IMR-90 (cell line): ENCODE measurements at regions not wholly inside any gene's neighbourhood (a gene's known extent, or its start where the extent isn't known, plus 50 kb on each side); places are given as distances from the start of the nearest gene placed in this dataset.

ENCODE experiments used
- ATAC-seq: fragments of 200-7000 bp; cut with Tn5 transposase; 2 replicates; pipeline ENCODE4 v1.9.1; 2020; ENCODE audit warnings: low read depth, mild to moderate bottlenecking, moderate library complexity
- BruUV-seq: library from RNA; stranded (reverse); fragments of 400-500 nt; replicated peaks from 2 replicates; lab custom pipeline; 2021; lab: Mats Ljungman, UMichigan
- CTCF ChIA-PET: fragments of 300-600 bp; formaldehyde crosslinking; extraction: SDS; loops from one replicate; lab custom pipeline; 2021; ENCODE audit warnings: antibody characterized with exemption; lab: Yijun Ruan, JAX
- POLR2A ChIA-PET: fragments of 300-600 bp; sonication (Branson Sonifier 250); formaldehyde crosslinking; loops from one replicate; lab custom pipeline; 2022; ENCODE audit warnings: antibody characterized with exemption; ENCODE audit not compliant: unreplicated experiment; lab: Charles Lee
- DNase-seq: peaks from one replicate; pipeline ENCODE4 v3.0.0; 2013
- H2AFZ ChIP-seq: replicated peaks from 2 replicates; pipeline ENCODE3; 2013; ENCODE audit warnings: low read length, mild to moderate bottlenecking; ENCODE audit not compliant: poor library complexity
- H2AK5ac ChIP-seq: 2 replicates; pipeline ENCODE4 v1.6.1; 2013; ENCODE audit warnings: low read depth, low read length, inconsistent platforms
- H2AK9ac ChIP-seq: replicated peaks from 2 replicates; pipeline ENCODE3; 2013; ENCODE audit warnings: mild to moderate bottlenecking, low read depth, low read length, moderate library complexity; ENCODE audit not compliant: poor library complexity
- H2BK120ac ChIP-seq: 2 replicates; pipeline ENCODE4 v1.6.1; 2013; ENCODE audit warnings: low read depth, low read length, inconsistent platforms
- H2BK15ac ChIP-seq: 3 replicates; pipeline ENCODE4 v1.6.1; 2013; ENCODE audit warnings: low read depth, low read length, inconsistent platforms
- H2BK20ac ChIP-seq: 2 replicates; pipeline ENCODE4 v1.6.1; 2013; ENCODE audit warnings: low read depth, mild to moderate bottlenecking, inconsistent platforms, low read length, moderate library complexity
- H2BK5ac ChIP-seq: 2 replicates; pipeline ENCODE4 v1.6.1; 2013; ENCODE audit warnings: mild to moderate bottlenecking, low read depth, low read length, inconsistent platforms; ENCODE audit not compliant: poor library complexity, severe bottlenecking
- H3K14ac ChIP-seq: replicated peaks from 2 replicates; pipeline ENCODE4 v1.6.1; 2013; ENCODE audit warnings: low read depth, low read length, inconsistent platforms
- H3K18ac ChIP-seq: 2 replicates; pipeline ENCODE4 v1.6.1; 2013; ENCODE audit warnings: low read depth, low read length, control low read depth
- H3K23ac ChIP-seq: 2 replicates; pipeline ENCODE4 v1.6.1; 2013; ENCODE audit warnings: low read depth, low read length, inconsistent platforms
- H3K27ac ChIP-seq: 2 replicates; pipeline ENCODE4 v1.5.1; 2013; ENCODE audit warnings: mild to moderate bottlenecking, control low read depth, low read length; ENCODE audit not compliant: insufficient read depth
- H3K27me3 ChIP-seq: 2 replicates; pipeline ENCODE4 v1.6.1; 2013; ENCODE audit warnings: low read length; ENCODE audit not compliant: control insufficient read depth, insufficient read depth
- H3K36me3 ChIP-seq: 2 replicates; pipeline ENCODE4 v1.6.1; 2013; ENCODE audit warnings: low read length, mixed read lengths; ENCODE audit not compliant: control insufficient read depth, insufficient read depth
- H3K4ac ChIP-seq: 2 replicates; pipeline ENCODE4 v1.6.1; 2013; ENCODE audit warnings: low read depth, low read length, inconsistent platforms
- H3K4me1 ChIP-seq: 2 replicates; pipeline ENCODE4 v1.6.1; 2013; ENCODE audit warnings: low read length, mixed read lengths; ENCODE audit not compliant: control insufficient read depth, insufficient read depth
- H3K4me2 ChIP-seq: 2 replicates; pipeline ENCODE4 v1.6.1; 2013; ENCODE audit warnings: low read depth, mild to moderate bottlenecking, control low read depth, low read length, moderate library complexity
- H3K4me3 ChIP-seq: 2 replicates; pipeline ENCODE4 v1.5.1; 2013; ENCODE audit warnings: low read depth, mild to moderate bottlenecking, control low read depth, low read length, moderate library complexity; ENCODE audit not compliant: insufficient read depth
- H3K56ac ChIP-seq: 2 replicates; pipeline ENCODE4 v1.6.1; 2013; ENCODE audit warnings: low read length, inconsistent platforms; ENCODE audit not compliant: insufficient read depth; ENCODE audit errors: extremely low read depth
- H3K79me1 ChIP-seq, 2 experiments: 2 replicates each; pipeline ENCODE4 v1.6.1; 2013; ENCODE audit warnings: low read length in 2 of 2, inconsistent platforms in 1 of 2, low read depth in 1 of 2
- H3K9ac ChIP-seq: 2 replicates; pipeline ENCODE4 v1.6.1; 2013; ENCODE audit warnings: low read depth, low read length, control low read depth
- H3K9me1 ChIP-seq: 2 replicates; pipeline ENCODE4 v1.6.1; 2013; ENCODE audit warnings: low read length, inconsistent platforms; ENCODE audit not compliant: insufficient read depth
- H3K9me3 ChIP-seq: 2 replicates; pipeline ENCODE4 v1.6.1; 2013; ENCODE audit warnings: low read length; ENCODE audit not compliant: control insufficient read depth, insufficient read depth
- H4K20me1 ChIP-seq: 2 replicates; pipeline ENCODE4 v1.6.1; 2013; ENCODE audit warnings: low read length, inconsistent platforms; ENCODE audit not compliant: insufficient read depth
- H4K5ac ChIP-seq: 2 replicates; pipeline ENCODE4 v1.6.1; 2013; ENCODE audit warnings: mild to moderate bottlenecking, low read depth, low read length, control low read depth
- H4K8ac ChIP-seq, 2 experiments: 2 replicates each; pipeline ENCODE4 v1.6.1; 2013; ENCODE audit warnings: low read depth in 2 of 2, low read length in 2 of 2, control low read depth in 1 of 2, inconsistent platforms in 1 of 2
- H4K91ac ChIP-seq: 2 replicates; pipeline ENCODE4 v1.6.1; 2013; ENCODE audit warnings: low read depth, low read length, inconsistent platforms; ENCODE audit not compliant: insufficient read depth
- BHLHE40 ChIP-seq: fragments of 150-350 bp; IDR thresholded peaks from 2 replicates; pipeline ENCODE4 v1.6.1; 2016; ENCODE audit warnings: mild to moderate bottlenecking, low read depth, low read length
- CEBPB ChIP-seq: IDR thresholded peaks from 2 replicates; pipeline ENCODE4 v1.6.1; 2012; ENCODE audit warnings: low read depth, low read length, improper control_type of control experiment
- CHD1 ChIP-seq: IDR thresholded peaks from 2 replicates; pipeline ENCODE4 v1.6.1; 2012; ENCODE audit warnings: low read depth, low read length, improper control_type of control experiment
- FOS ChIP-seq: fragments of 150-350 bp; IDR thresholded peaks from 2 replicates; pipeline ENCODE4 v1.6.1; 2016; ENCODE audit warnings: low read depth, low read length
- MAFK ChIP-seq: IDR thresholded peaks from 2 replicates; pipeline ENCODE4 v1.6.1; 2012; ENCODE audit warnings: low read depth, low read length, improper control_type of control experiment
- MXI1 ChIP-seq: IDR thresholded peaks from 2 replicates; pipeline ENCODE4 v1.6.1; 2012; ENCODE audit warnings: low read depth, mild to moderate bottlenecking, low read length, moderate library complexity, borderline replicate concordance
- NFE2L2 ChIP-seq: fragments of 150-350 bp; IDR thresholded peaks from 2 replicates; pipeline ENCODE4 v1.6.1; 2016; ENCODE audit warnings: low read depth, mild to moderate bottlenecking, low read length
- POLR2A ChIP-seq: IDR thresholded peaks from 2 replicates; pipeline ENCODE4 v1.6.1; 2012; ENCODE audit warnings: mild to moderate bottlenecking, low read depth, low read length
- RAD21 ChIP-seq: IDR thresholded peaks from 2 replicates; pipeline ENCODE4 v1.6.1; 2012; ENCODE audit warnings: low read length, improper control_type of control experiment
- RCOR1 ChIP-seq: IDR thresholded peaks from 2 replicates; pipeline ENCODE4 v1.6.1; 2012; ENCODE audit warnings: mild to moderate bottlenecking, low read length, improper control_type of control experiment; ENCODE audit not compliant: insufficient replicate concordance
- RFX5 ChIP-seq: IDR thresholded peaks from 2 replicates; pipeline ENCODE4 v1.8.0; 2012; ENCODE audit warnings: low read depth, mild to moderate bottlenecking, low read length, moderate library complexity
- SMC3 ChIP-seq: fragments of 150-350 bp; IDR thresholded peaks from 2 replicates; pipeline ENCODE4 v1.6.1; 2016; ENCODE audit warnings: low read depth, mild to moderate bottlenecking, antibody characterized with exemption, low read length, moderate library complexity
- WGBS, 2 experiments: methylation state at CpG; one replicate each; pipeline versions ENCODE4 v1.1.5 to v1.1.7; 2013; ENCODE audit warnings: missing lambda C conversion rate in 2 of 2; ENCODE audit not compliant: insufficient read length in 1 of 2; ENCODE audit errors: extremely low coverage in 2 of 2; 5-methylcytosine and 5-hydroxymethylcytosine counted together
- dilution Hi-C: fragments of 300-500 bp; cut with HindIII; formaldehyde crosslinking; loops from one replicate; pipeline ENCODE4 v1.14.3; 2018; ENCODE audit warnings: low sequenced_read_pairs; ENCODE audit not compliant: unreplicated experiment
- in situ Hi-C: fragments of 300-500 bp; cut with MboI; formaldehyde crosslinking; loops from 3 replicates; pipeline ENCODE4 v1.14.3; 2019; ENCODE audit warnings: low sequenced_read_pairs, inconsistent platforms, mixed read lengths
- intact Hi-C: fragments of 100-400 bp; cut with micrococcal nuclease; formaldehyde crosslinking; loops from 2 replicates; pipeline ENCODE4 v1.10.0; 2022
- TF ChIP-seq, protein P1 (sequence below): conservative IDR thresholded peaks from 2 replicates; pipeline ENCODE4 v1.5.1; 2012; ENCODE audit warnings: mild to moderate bottlenecking, low read depth, low read length, improper control_type of control experiment
- TF ChIP-seq, protein P2 (sequence below): fragments of 150-350 bp; IDR thresholded peaks from 2 replicates; pipeline ENCODE4 v1.6.1; 2017; ENCODE audit warnings: mild to moderate bottlenecking, antibody characterized with exemption, low read length, low read depth
- TF ChIP-seq, protein P3 (sequence below): fragments of 150-350 bp; IDR thresholded peaks from 2 replicates; pipeline ENCODE4 v1.6.1; 2016; ENCODE audit warnings: low read depth, mild to moderate bottlenecking, low read length, moderate library complexity, borderline replicate concordance

DNA sequence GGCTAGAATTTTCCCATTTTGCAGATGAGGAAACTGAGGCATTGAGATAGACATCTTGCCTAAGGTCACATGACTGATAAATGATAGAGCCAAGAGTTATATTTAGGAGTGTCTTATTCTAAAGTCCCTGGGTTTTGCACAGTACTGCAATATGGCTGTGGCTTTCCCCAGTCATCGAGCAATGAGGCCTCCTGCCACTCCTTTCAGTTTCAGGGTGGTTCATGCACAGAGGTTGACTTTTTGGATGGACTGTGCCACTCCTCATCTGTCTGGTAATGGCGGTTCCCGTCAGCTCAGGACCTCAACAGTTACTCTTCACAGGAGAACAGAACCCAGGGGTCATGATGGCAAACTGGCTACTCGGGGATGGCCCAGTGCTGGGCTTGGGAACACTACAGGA is 131.1 kb downstream of the ACKR3 start:
- Histone ChIP-seq H3K4me1 (no peaks in the 10 kb centered on the region), H4K5ac (no peak overlapping the region), H2BK20ac (no peak overlapping the region), H2BK120ac (no peak overlapping the region), H3K14ac (no peak overlapping the region), H3K23ac (no peak overlapping the region), H3K4ac (no peak overlapping the region), H2BK15ac (no peak overlapping the region), H3K79me1 (no peaks in the 10 kb centered on the region), H2AFZ (peak overlapping the region; percentile 14), H4K8ac (no peak overlapping the region), H2BK5ac (no peak overlapping the region), H3K9me3 (no peaks in the 10 kb centered on the region), H2AK5ac (no peak overlapping the region), H3K4me3 (no peak overlapping the region), H3K56ac (no peak overlapping the region), H3K4me2 (no peak overlapping the region), H3K36me3 (no peaks in the 10 kb centered on the region), H3K9me1 (no peaks in the 10 kb centered on the region), H3K27me3 (peaks cover 17% of the 10 kb centered on the region), H4K91ac (no peak overlapping the region), H3K9ac (no peak overlapping the region), H3K18ac (no peak overlapping the region), H3K27ac (no peak overlapping the region), H4K20me1 (no peaks in the 10 kb centered on the region), H2AK9ac (no peak overlapping the region)
- TF ChIP-seq CEBPB = no peak
- no peak for TF ChIP-seq RFX5
- no peak for TF ChIP-seq SMC3
- no peak for TF ChIP-seq RCOR1
- TF ChIP-seq MAFK = no peak
- no peak for TF ChIP-seq RAD21
- TF ChIP-seq, protein P1, sequence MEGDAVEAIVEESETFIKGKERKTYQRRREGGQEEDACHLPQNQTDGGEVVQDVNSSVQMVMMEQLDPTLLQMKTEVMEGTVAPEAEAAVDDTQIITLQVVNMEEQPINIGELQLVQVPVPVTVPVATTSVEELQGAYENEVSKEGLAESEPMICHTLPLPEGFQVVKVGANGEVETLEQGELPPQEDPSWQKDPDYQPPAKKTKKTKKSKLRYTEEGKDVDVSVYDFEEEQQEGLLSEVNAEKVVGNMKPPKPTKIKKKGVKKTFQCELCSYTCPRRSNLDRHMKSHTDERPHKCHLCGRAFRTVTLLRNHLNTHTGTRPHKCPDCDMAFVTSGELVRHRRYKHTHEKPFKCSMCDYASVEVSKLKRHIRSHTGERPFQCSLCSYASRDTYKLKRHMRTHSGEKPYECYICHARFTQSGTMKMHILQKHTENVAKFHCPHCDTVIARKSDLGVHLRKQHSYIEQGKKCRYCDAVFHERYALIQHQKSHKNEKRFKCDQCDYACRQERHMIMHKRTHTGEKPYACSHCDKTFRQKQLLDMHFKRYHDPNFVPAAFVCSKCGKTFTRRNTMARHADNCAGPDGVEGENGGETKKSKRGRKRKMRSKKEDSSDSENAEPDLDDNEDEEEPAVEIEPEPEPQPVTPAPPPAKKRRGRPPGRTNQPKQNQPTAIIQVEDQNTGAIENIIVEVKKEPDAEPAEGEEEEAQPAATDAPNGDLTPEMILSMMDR = no peak
- no peak for TF ChIP-seq CHD1
- no peak for TF ChIP-seq NFE2L2
- no peak for TF ChIP-seq BHLHE40
- no peak for TF ChIP-seq POLR2A
- TF ChIP-seq, protein P2, sequence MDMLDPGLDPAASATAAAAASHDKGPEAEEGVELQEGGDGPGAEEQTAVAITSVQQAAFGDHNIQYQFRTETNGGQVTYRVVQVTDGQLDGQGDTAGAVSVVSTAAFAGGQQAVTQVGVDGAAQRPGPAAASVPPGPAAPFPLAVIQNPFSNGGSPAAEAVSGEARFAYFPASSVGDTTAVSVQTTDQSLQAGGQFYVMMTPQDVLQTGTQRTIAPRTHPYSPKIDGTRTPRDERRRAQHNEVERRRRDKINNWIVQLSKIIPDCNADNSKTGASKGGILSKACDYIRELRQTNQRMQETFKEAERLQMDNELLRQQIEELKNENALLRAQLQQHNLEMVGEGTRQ = no peak
- TF ChIP-seq, protein P3, sequence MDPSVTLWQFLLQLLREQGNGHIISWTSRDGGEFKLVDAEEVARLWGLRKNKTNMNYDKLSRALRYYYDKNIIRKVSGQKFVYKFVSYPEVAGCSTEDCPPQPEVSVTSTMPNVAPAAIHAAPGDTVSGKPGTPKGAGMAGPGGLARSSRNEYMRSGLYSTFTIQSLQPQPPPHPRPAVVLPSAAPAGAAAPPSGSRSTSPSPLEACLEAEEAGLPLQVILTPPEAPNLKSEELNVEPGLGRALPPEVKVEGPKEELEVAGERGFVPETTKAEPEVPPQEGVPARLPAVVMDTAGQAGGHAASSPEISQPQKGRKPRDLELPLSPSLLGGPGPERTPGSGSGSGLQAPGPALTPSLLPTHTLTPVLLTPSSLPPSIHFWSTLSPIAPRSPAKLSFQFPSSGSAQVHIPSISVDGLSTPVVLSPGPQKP = no peak
- TF ChIP-seq FOS = no peak
- no peak for TF ChIP-seq MXI1
- WGBS, 2 experiments = 48% methylated on average over 4 of the region's 4 CpGs; no CpG with 5 or more reads in 1 of the 2 experiments
- dilution Hi-C loops (no loop called here), intact Hi-C loops (no loop called here), in situ Hi-C loops (no loop called here)
- ChIA-PET CTCF (no interaction called here), POLR2A (no interaction called here)
- DNase-seq (no peak), ATAC-seq (no peak)
- BruUV-seq = no TSS peak
